Activated CD4-positive, alpha-beta T cell treated with anti-CD3 and anti-CD28 coated beads for 1 hour (primary cell): ENCODE measurements at regions not wholly inside any gene's neighbourhood (a gene's known extent, or its start where the extent isn't known, plus 50 kb on each side); places are given as distances from the start of the nearest gene placed in this dataset.
"Not testable (repeated sequence)": the region's sequence is repeated elsewhere in the genome, so short reads cannot be mapped to it uniquely, and the experiment has no call there.

Experiments
- DNase-seq: peaks from one replicate; pipeline ENCODE4 v3.0.0-alpha.2; 2020

DNA sequence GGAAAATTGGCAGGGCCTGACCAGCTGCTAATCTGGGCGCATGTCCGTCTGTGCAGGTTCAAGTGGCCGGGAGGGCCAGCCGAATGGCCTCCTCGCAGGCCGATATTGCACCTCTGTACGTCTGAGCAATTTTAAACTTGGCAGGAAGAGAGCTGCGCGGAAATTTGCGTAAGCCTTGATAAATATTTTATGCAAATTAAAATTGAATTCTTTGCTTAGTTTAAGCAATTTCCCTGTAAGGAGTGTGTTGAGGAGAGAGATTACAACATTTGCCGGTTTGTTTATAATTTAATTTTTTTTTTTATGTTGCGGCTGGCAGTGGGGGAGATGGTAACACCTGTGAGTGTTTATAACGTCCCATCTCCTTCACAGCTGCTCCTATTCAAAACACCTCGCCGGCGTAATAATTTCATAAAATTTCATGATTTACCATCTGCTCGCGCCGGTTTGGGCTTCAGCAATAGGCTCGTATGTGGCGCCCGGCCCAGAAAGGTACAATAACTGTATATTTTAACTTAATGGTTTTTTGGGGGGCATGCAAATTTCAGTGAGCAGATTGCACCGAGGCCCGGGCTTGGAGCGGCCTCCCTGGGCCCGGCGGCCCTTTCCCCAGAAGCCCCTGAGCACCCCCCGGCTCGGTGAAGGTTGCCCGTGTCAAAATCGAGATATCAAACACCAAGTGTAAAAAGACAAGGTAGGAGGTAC lies 269.4 kb upstream of the MVB12B start:
- no peak for DNase-seq

DNA sequence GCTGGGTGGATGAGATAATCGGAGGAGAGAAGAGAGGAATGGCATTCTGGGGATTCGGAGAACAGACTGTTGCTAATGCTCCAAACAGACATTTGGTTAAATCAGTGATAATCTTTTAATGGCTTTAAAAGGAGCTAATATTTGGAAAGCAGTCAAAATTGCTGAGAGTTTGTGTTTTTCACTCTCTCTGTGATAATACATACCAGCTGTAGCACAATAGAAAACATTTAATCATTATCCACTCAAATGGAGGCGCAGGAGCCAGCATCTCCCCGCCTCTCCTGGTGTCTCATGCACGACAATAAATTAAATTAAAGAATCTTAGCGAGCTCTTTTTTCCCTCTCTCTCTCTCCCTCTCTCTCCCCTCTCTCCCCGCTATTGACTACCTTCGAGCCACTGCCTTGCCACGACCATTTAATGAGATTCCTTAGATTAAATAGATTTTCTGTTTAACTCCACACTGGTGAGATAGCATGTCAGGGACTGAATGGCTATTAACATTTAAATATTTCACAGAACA lies 268.6 kb upstream of the MVB12B start:
- no peak for DNase-seq

DNA sequence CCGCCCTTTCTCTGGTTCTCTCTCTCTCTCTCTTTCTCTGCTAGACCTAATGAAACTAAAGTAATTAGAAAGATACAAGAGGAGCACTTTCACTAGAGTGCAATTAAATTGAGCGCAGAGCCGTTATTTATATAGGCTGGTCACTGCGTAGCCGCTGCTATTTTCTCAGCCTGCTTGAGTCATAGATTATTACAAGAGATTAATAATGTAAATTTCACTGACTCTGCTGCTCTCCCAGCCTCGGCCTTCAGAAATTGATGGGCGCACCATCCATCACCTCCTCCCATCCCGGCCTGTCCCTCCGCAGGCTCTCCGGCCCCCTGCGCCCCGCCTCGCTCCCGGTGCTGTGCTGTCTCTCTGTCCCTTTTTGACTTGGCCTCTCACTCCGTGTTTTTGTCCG lies 268.0 kb upstream of the MVB12B start:
- DNase-seq: no peak

DNA sequence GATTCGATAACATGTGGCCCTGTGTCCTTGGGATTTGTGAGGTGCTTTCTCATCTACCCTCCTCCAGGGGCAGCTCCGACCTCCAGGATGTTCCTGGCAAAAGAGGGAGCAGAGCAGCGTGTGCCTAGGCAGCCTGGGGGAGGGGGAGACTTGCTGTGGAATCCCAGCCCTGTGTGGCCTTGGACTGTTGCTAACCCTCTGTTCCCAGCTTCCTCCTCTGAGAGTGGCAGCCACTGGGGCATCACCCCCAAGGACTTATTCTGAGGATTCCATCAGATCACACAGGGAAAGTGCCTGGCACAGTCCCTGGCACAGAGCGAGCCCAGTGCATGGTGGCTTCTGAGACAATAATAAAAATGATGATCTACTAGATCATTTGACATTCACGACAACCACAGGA lies 265.1 kb upstream of the MVB12B start:
- DNase-seq: no peak

DNA sequence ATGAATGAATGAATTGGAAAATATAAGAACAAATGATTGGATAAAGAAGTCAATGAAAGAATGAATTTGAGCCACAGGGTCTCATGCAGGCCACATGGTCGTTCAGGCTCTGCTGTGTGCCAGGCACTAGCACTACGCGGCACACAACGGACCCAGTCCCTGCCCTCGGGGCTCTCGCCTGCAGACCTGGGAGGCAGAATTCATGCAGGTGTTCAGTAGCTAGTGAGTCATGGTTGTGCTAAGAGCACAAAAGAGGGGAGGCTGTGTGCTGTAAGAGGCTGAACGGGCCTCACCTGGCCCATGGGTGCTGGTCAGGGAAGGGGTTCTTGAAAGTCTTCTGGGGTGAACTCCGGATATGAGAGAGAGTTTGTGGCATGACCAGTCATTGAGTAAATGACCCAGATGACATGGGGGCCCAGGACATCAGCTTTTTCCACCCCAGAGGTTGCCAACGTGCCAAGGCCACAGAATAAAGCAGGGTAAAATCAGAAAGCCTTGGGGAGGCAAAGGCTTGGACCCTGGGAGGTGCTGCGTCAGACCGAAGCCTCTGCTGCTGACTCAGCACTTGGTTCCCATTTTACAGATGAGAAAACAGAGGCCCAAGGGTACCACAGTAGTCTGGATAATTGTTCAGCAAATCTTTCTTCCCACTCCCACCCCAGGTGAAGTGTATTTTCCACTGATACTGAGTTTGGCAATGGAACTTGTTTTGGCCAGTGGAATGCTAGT lies 264.3 kb upstream of the MVB12B start:
- no peak for DNase-seq

DNA sequence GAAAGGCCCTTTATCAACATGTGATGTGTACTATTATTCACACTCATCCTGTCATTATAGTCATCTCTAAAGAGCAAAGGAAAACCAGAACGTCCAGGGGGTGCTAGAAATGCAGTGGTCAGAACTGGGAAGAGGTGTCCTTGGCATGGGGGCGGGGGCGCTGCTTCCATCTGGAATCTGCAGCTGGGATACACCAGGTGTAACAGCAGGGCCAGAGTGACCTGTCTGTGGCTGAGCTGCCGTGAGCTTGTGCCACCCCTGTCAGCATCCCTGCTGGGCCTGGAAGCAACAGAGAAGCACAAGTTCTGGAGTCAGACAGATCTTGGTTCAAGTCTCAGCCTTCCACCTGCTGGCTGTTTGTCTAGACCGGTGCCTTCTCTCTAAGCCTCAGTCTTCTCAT lies 263.3 kb upstream of the MVB12B start:
- DNase-seq: no peak

DNA sequence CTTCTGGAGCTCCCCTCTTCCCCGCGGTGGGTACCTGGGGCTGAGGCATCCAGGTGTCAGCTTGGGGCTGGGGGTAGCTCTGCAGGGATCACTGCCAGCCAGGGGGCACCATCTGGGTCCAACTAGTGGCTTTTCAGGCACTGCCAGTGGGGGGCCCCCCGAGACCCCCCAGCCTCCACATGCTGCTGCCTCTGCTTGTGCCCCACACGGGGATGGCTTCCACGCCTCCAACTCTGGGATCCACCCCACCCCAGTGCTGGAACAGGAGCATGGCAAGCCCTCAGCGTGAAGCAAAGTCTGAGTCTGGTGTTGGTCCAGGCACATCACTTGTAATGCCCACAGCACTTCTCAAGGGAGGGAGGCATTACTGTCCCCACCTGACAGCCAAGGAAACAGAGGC lies 260.5 kb upstream of the MVB12B start:
- no peak for DNase-seq

DNA sequence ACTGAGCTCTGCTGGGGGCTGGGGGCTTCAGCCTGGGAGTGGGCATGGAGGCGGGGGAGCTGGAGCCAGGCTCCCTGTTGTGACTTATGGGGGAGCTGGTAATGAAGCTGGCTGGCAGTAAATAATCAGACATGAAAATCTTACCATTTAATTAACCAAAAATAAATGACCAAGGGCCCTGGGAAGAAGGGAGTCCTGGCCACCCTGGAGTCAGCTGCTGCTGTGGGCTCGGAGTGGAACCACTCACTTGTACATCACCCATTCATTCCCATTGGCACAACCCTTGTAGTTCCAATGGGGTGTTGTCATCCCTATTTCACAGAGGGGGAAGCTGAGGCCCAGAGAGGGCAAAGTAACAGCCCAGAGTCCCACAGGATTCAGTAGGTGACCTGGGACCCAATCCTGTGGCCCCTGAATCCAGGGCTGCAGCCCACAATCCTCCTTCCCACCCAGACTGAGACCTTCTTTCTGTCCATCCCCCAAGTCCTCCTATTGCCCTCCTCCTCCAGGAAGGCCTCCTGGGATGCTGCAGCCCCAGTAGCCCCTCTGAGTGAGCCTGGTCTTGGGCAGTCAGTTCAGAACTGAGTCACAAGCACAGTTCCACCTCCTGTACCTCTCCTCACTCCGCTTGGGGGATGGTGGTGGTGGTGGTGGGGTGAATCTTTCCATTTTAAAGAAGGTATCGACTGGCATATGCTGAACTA lies 259.4 kb upstream of the MVB12B start:
- DNase-seq: no peak

DNA sequence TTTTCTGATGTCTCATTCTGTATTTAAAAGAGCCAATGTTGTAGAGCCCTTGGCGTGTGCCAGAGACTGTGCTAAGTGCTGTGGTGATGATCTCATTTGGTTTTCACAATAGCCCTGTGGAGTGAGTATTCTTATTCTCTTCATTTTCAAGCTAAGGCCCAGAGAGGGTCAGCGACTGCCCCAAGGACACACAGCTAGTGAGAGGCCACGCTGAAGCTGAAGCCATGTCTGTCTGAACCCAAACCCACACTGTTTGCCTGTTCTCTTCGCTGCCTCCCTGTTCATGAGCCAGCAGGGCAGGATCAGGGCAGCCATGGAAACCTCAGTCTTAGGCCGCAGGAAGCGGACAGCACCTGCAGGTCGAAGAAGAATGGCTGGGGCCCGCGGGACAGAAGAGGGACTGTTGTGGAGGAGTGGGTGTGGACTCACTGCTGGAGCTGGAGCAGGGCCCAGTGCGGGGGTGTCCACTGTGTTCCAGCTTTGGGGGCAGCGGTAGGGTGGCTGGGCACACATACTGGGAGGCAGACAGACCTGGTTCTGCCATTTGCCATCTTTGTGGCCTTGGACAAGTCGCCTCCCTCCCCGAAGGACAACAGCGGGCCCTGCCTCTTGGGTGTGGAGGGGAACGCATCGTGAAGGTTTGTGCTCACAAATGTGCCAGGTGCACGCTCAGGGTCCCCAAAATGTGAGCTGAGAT lies 257.9 kb upstream of the MVB12B start:
- DNase-seq: no peak

DNA sequence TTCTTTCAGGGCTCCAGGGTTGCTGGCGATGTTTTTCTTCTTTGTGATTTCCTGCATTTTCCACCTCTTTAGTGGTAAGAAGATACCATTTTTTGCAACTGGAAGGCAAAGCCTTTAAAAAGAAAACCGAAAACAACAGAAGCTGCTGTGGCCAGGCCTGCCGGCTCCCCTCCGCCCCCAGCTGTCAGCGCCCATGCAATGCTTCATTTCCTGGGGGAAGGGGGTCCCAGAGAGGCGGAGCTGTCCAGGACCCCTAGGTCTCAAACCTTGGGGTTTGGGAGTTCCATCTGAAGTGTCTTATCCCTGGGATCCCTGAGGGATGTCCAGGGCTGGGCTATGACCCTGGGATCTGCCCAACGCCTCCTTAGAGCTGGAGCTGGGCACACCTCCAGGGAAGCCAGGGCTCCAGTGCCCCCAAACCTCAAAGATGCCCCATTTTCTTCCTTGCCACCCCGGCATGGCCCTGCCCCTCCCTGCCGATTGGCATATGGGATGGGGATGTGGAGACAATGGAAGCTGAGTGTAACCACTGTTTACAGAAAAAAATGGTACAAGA lies 257.2 kb upstream of the MVB12B start:
- DNase-seq: no peak

DNA sequence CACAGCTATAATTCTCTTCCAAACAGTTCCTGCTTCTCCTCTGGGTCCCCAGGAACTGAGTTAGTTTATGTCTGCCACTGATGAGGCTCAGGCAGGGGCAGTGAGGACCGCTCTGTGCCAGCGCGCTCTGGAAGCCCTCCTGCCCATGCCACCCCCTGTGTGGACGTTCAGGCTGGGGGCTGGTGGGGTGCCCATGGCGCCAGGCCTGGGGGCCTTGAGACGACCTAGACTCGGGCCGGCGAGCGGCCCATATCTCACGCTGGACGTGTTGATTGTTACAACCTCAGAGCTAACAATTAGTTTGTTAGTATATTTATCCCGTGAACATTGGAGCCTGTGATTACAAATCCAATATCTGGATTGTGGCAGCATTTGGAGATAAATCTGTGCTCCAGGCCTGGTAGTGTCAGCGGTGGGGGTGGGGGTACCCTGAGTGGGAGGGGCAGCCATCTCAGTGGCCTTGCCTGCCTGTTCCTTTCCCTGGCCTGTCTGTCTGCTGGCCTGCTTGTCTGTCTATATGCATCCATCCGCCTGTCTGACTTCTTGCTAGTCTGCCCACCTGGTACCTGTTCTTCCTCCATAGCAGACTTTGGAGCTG lies 256.5 kb upstream of the MVB12B start:
- no peak for DNase-seq

DNA sequence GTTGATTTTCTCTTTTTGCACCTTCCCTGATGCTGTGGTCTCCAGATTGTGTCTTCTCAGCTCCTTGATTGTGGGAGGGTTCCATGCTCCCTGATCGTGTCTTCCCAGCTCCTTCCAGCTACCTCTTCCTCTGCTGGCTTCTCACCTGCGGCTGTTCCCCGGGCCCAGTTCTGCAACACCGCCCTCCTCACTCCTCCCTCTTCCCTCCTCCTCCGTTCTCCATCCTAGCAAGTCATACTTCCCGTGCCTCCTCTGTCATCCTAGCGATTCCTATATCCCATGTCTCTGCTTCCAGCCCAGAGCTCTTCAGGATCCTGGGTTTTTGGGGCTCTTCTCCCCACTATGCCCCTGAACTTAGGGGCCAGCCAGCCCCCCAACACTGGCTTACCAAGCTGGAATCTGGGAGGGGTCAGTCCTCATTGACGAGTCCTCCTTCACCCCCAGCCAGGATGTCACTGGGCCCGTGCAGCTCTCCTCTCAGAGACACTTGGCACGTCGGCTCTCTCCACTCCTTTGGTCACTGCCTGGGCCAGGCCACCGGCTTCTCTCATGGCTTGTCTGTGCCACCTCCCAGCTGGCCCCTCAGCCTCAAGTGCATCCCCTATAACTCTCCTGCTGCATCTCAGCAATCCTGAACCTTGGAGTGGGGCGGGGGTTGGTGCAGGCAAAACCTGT lies 255.4 kb upstream of the MVB12B start:
- no peak for DNase-seq

DNA sequence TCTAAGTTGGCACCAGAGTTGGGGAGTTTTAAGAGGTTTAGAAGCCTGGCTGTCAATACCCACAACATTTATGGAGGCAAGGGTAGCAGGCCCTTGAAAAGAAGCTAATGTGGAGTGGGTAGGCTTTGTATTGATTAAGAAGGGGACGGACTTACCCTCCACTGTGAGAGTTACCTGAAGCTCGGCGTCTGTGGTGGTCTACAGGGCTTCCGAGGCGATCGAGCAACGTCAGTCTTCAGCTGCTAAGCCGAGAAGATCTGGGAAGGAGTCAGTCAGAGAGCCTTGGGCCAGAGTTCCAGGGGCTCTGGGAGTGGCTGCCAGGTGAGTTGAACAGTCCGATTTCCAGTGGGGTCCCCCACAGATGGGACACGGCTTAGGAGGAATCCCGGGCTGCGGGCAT lies 249.0 kb upstream of the MVB12B start:
- DNase-seq: not testable (repeated sequence)

DNA sequence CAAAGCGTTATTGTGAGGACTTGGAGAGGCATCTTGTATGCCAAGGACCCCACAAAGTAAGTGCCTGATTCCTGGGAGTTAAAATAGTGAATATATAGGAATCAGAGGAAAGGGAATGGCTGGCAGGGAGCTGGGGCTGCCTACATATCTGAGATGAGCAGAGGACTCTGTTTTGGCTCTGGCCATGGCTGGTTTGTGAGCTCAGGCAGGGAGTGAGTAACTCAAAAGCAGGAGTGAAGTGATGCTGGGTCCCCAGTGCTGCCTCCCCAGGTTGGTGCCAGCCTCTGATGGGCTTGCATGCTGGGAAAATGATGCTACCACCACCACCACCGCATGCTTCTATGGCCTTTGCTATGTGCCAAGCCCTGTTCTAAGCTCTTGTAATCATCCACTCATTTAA lies 246.0 kb upstream of the MVB12B start:
- no peak for DNase-seq

DNA sequence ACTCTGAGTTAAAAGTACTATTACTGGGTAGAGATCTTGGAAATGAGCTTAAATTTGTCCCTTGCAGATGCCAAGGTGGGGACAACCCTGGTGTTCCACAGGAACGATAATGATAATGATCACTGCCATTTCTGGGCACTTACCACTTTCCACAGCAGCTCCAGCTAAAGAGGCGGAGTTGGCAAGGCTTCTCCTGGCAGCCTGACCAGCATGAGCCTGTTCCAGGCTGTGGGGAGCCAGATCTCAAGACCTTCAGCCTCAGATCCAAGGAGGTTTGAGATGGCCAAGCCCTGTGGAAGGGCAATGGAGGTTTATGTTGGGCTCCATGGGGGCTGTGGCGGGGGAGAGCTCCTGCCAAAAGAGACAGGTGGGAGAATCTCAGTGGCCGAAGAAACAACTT lies 244.9 kb upstream of the MVB12B start:
- no peak for DNase-seq

DNA sequence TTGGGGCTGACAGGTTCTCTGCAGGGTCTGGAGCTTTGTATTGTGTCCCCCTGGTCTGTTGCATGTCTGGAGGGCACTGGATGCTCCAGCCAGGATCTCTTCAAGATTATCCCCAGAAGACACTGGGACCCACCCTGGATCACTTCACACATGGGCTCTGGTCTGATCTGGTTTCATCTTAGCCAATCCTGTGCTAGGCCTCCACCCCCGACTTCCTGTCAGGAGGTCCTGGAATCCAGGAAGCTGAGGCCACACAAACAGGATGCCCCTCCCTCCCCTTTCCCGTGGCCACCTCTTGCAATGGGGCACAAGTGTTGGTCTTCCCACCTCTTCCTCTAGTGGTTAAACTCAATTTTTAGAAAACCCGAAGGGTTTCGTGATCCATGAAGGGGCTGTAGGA lies 242.6 kb upstream of the MVB12B start:
- no peak for DNase-seq

DNA sequence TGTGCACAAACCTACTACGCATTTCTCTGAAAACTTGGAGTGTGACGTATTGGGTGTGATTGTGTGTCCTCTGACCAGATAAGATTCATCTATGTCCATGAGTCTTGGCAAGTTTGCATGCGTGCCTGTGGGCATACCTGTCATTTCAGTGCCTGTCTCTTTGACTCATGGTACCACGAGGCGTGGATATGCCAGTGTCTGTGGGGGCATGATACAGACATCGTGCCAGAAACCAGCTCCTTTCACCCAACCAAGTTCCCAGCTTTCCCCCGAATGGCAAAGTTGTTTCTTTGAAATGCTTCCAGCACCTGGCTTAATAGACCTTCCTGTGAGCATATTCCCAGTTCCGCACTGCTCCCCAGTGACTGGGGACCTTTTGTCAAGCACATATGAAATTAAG lies 241.9 kb upstream of the MVB12B start:
- no peak for DNase-seq

DNA sequence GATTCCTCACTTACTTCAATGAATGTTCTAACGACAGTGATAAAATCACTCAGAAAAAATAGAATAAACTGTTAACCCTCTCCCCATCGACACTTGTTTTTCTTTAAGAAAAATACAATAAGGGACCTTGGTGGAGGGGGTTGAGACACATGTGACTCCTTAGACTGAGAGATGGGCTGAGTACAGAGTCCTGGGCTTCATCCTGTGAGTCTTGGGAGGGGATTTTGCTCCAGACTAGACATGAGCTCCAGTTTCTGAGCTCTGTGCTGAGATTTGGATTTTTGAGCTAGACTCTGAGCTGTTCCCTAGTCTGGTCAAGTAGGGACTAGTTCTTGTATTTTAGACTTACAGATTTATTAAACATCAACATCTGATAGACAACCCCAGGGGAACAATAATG lies 241.5 kb upstream of the MVB12B start:
- DNase-seq: no peak

DNA sequence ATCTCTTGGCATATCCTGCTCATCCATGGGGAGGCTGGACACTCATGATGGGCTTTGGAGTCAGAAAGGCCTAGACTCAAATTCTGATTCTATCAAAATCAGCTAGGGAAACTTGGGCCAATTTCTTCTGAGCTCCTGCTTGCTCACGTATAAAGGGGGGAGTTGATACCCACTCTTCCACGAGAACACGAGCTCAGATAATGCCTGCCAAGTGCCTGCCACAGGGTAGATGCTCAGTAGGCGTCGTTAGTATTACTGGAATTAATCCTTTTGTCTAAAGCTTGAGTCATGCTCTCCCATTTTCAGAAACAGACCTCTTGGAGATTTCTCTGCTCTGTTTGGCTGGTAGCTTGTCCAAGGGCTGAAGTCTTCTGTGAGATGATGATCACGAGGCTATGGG lies 238.3 kb upstream of the MVB12B start:
- no peak for DNase-seq

DNA sequence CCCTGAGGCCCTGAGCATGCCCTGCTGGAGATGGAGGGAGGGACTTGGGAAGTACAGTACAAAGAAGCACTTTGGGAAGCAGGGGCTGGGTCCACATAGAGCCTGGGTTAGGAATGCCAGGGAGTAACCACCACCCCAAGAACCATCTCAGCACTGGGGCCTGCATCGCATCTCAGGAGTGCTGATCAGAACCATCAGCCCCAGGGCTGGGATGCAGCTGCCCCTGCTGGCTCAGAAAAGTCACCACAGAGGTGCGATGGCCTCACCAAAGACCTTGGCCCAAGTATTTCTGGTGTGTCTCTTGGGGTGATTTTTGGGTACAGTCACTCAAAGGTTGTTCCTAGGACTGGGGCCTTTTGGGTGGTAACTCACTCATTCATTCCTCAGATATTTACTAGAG lies 236.8 kb upstream of the MVB12B start:
- DNase-seq: no peak

DNA sequence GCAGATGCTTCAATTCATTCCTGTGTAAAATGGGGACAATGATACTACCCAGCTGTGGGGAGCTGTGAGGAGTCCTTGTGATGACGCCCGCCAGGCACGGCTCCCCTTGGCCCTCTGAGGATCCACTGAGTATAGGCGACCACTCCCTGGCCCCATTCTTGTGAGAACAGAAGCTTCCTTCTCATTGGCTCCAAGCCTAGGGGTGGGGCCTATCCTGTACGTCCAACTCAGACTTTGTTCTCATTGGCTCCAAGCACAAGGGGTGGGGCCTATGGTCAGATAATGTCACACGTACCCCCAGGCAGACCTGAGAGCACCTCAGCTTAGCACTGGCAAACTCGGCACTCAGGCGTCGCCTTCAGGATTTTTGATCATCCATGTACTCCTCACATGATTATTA lies 232.9 kb upstream of the MVB12B start:
- DNase-seq: no peak
